ENCODE measurements at regions not wholly inside any gene's neighbourhood (a gene's known extent, or its start where the extent isn't known, plus 50 kb on each side); places are given as distances from the start of the nearest gene placed in this dataset.
"Not testable (repeated sequence)": the region's sequence is repeated elsewhere in the genome, so short reads cannot be mapped to it uniquely, and the experiment has no call there.

- no peak for DNase-seq (ENCODE audit: low read depth in 2 of 2)
Measured at GRCh38 chr4:159828687-159829086, 725.8 kb downstream of the RAPGEF2 start.

- DNase-seq (ENCODE audit: low read depth in 2 of 2), result no peak
Measured at GRCh38 chr4:159829184-159829583, 726.3 kb downstream of the RAPGEF2 start.

- DNase-seq (ENCODE audit: low read depth in 2 of 2), result no peak
Measured at GRCh38 chr4:159837071-159837470, 734.2 kb downstream of the RAPGEF2 start.

GRCh38 chr4:159855731-159856130 is 752.9 kb downstream of the RAPGEF2 start:
- DNase-seq (ENCODE audit: low read depth in 2 of 2), result no peak

- DNase-seq (ENCODE audit: low read depth in 2 of 2), result no peak
Measured at GRCh38 chr4:159856451-159856850, 753.6 kb downstream of the RAPGEF2 start.

- DNase-seq (ENCODE audit: low read depth in 2 of 2), result no peak
Measured at GRCh38 chr4:159859656-159860148, 756.8 kb downstream of the RAPGEF2 start.

GRCh38 chr4:159860945-159861344 is 758.1 kb downstream of the RAPGEF2 start:
- DNase-seq (ENCODE audit: low read depth in 2 of 2), result no peak

- DNase-seq (ENCODE audit: low read depth in 2 of 2), result no peak
Measured at GRCh38 chr4:159864337-159864736, 761.5 kb downstream of the RAPGEF2 start.

- DNase-seq (ENCODE audit: low read depth in 2 of 2), result no peak
Measured at GRCh38 chr4:159867673-159868072, 764.8 kb downstream of the RAPGEF2 start.

- not testable (repeated sequence) for DNase-seq (ENCODE audit: low read depth in 2 of 2)
Measured at GRCh38 chr4:159868936-159869335, 766.1 kb downstream of the RAPGEF2 start.

- DNase-seq (ENCODE audit: low read depth in 2 of 2), result no peak
Measured at GRCh38 chr4:159871141-159871540, 768.3 kb downstream of the RAPGEF2 start.

GRCh38 chr4:159881158-159881557 is 778.3 kb downstream of the RAPGEF2 start:
- no peak for DNase-seq (ENCODE audit: low read depth in 2 of 2)

GRCh38 chr4:159884989-159885388 is 782.1 kb downstream of the RAPGEF2 start:
- DNase-seq (ENCODE audit: low read depth in 2 of 2), result no peak

- DNase-seq (ENCODE audit: low read depth in 2 of 2), result no peak
Measured at GRCh38 chr4:159899596-159899995, 796.7 kb downstream of the RAPGEF2 start.

- no peak for DNase-seq (ENCODE audit: low read depth in 2 of 2)
Measured at GRCh38 chr4:159900562-159900961, 797.7 kb downstream of the RAPGEF2 start.

- no peak for DNase-seq (ENCODE audit: low read depth in 2 of 2)
Measured at GRCh38 chr4:159902648-159903047, 799.8 kb downstream of the RAPGEF2 start.

GRCh38 chr4:159904906-159905305 is 802.0 kb downstream of the RAPGEF2 start:
- DNase-seq (ENCODE audit: low read depth in 2 of 2), result no peak

- DNase-seq (ENCODE audit: low read depth in 2 of 2), result no peak
Measured at GRCh38 chr4:159906051-159906450, 803.2 kb downstream of the RAPGEF2 start.

- DNase-seq (ENCODE audit: low read depth in 2 of 2), result no peak
Measured at GRCh38 chr4:159906517-159906916, 803.6 kb downstream of the RAPGEF2 start.

GRCh38 chr4:159910721-159911120 is 807.8 kb downstream of the RAPGEF2 start:
- no peak for DNase-seq (ENCODE audit: low read depth in 2 of 2)

GRCh38 chr4:159922119-159922518 is 819.2 kb downstream of the RAPGEF2 start:
- DNase-seq (ENCODE audit: low read depth in 2 of 2), result no peak

GRCh38 chr4:159925770-159926169 is 822.9 kb downstream of the RAPGEF2 start:
- DNase-seq (ENCODE audit: low read depth in 2 of 2), result no peak

- no peak for DNase-seq (ENCODE audit: low read depth in 2 of 2)
Measured at GRCh38 chr4:159926871-159927270, 824.0 kb downstream of the RAPGEF2 start.

GRCh38 chr4:159927781-159928180 is 824.9 kb downstream of the RAPGEF2 start:
- DNase-seq (ENCODE audit: low read depth in 2 of 2), result no peak
